BLaER1 treated with 17β-estradiol and CSF1 and Interleukin-3, amounts not matched to agents 10 nM and 100 nM (cell line): ENCODE measurements at regions not wholly inside any gene's neighbourhood (a gene's known extent, or its start where the extent isn't known, plus 50 kb on each side); places are given as distances from the start of the nearest gene placed in this dataset.
"Not testable (repeated sequence)": the region's sequence is repeated elsewhere in the genome, so short reads cannot be mapped to it uniquely, and the experiment has no call there.

Source experiments
- H3K27ac ChIP-seq, 11 experiments: shearing (Covaris generic); formaldehyde crosslinking; 2 replicates each; pipeline ENCODE4 v1.8.1; 2022
- H3K27me3 ChIP-seq, 11 experiments: shearing (Covaris generic); formaldehyde crosslinking; 2 replicates each; pipeline ENCODE4 v1.8.1; 2022
- H3K36me3 ChIP-seq, 11 experiments: shearing (Covaris generic); formaldehyde crosslinking; 2 replicates each; pipeline ENCODE4 v1.8.1; 2022
- H3K4me1 ChIP-seq, 10 experiments: shearing (Covaris generic); formaldehyde crosslinking; 2 replicates each; pipeline ENCODE4 v1.8.1; 2022
- H3K4me2 ChIP-seq, 11 experiments: shearing (Covaris generic); formaldehyde crosslinking; 2 replicates each; pipeline ENCODE4 v1.8.1; 2022
- H3K4me3 ChIP-seq, 10 experiments: shearing (Covaris generic); formaldehyde crosslinking; 2 replicates each; pipeline ENCODE4 v1.8.1; 2022
- H3K9ac ChIP-seq, 11 experiments: shearing (Covaris generic); formaldehyde crosslinking; 2 replicates each; pipeline ENCODE4 v1.8.1; 2022
- H3K9me3 ChIP-seq, 11 experiments: shearing (Covaris generic); formaldehyde crosslinking; replicated peaks in 1 of 11; 2 replicates each; pipeline ENCODE4 v1.8.1; 2022
- H4K20me1 ChIP-seq, 11 experiments: shearing (Covaris generic); formaldehyde crosslinking; 2 replicates each; pipeline ENCODE4 v1.8.1; 2022
- Cebpa-rat ChIP-seq, 11 experiments: shearing (Covaris generic); IDR thresholded peaks; 2 replicates each; pipeline ENCODE4 v1.8.1; 2022

DNA sequence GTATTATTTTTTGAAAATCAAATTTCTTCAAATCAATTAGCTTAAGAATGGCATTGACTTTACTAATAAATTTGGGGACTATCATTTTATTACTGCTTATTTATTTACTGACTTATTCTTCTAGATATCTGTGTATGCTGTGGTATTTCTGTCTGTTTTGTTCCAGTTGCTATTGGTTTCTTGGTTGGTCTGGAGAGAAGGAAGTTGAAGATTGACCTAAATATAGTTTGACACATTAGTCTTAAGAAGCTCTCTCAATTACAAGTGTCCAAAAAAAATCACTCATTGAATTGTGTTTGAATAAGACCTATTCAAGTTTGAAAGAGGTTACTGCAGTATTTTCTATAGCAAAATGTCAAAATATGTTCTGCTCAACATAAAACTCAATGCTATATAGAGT lies 153.3 kb upstream of the KYNU start:
- Histone ChIP-seq H3K4me3 (no peak overlapping the region), H3K9me3 (peaks cover 0 to 9% (median 7%) of the 10 kb centered on the region in 11 experiments; a peak in 7 of 22 replicates), H3K4me2 (no peak overlapping the region), H3K27me3 (no peaks in the 10 kb centered on the region), H3K36me3 (no peaks in the 10 kb centered on the region), H3K9ac (no peak overlapping the region), H3K4me1 (no peaks in the 10 kb centered on the region), H3K27ac (no peak overlapping the region), H4K20me1 (no peaks in the 10 kb centered on the region)
- TF ChIP-seq Cebpa-rat (IDR thresholded peaks at IDR 0.05): no peak

DNA sequence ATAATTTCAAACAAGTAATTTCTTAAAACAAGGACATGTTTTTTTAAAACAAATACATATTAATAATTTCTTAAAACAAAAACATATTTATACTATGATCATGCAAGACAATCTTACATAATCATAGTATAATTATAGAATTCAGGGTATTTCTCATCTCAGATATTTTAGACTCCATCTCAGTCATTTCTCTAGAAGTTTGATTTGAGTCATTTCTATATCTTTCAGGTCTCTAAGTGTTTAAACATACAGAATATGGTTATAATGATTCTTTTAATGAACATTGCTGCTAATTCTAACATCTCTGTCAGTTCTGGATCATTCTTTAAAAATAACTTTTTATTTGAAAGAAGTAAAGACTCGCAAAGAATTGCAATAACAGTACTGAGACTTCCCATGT lies 154.2 kb upstream of the KYNU start:
- Histone ChIP-seq H3K4me1 (no peaks in the 10 kb centered on the region), H3K27me3 (no peaks in the 10 kb centered on the region), H3K36me3 (no peaks in the 10 kb centered on the region), H3K9ac (no peak overlapping the region), H4K20me1 (no peaks in the 10 kb centered on the region), H3K4me2 (no peak overlapping the region), H3K9me3 (peaks cover 0 to 6% (median 2%) of the 10 kb centered on the region in 11 experiments; a peak in 7 of 22 replicates), H3K27ac (no peak overlapping the region), H3K4me3 (no peak overlapping the region)
- TF ChIP-seq Cebpa-rat (IDR thresholded peaks at IDR 0.05): no peak

DNA sequence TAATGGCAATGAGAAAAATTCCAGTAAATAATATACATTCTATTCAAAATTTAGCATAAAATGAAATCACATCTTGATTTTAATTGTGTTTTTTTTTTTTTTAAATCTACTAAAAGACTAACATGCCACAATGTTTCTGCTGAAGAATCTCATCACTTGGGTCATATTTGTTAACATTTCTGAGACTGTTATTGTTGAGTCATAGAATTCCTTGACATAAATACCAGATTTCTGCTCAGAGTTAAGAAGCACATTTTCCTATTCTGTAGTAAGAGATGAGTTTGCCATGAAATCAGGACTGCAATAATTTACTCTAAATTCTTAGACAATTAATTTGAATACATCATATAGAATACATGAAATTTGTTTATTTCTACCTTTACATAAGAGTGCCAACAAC lies 154.9 kb upstream of the KYNU start:
- no peaks in the 10 kb centered on the region for H3K27me3 ChIP-seq
- no peak for TF ChIP-seq Cebpa-rat (IDR thresholded peaks at IDR 0.05)
- H3K9me3 ChIP-seq: no peaks in the 10 kb centered on the region
- no peak overlapping the region for H3K4me2 ChIP-seq
- H3K9ac ChIP-seq: no peak overlapping the region
- H3K36me3 ChIP-seq: no peaks in the 10 kb centered on the region
- H3K4me3 ChIP-seq: no peak overlapping the region
- no peaks in the 10 kb centered on the region for H3K4me1 ChIP-seq
- no peaks in the 10 kb centered on the region for H4K20me1 ChIP-seq
- no peak overlapping the region for H3K27ac ChIP-seq

DNA sequence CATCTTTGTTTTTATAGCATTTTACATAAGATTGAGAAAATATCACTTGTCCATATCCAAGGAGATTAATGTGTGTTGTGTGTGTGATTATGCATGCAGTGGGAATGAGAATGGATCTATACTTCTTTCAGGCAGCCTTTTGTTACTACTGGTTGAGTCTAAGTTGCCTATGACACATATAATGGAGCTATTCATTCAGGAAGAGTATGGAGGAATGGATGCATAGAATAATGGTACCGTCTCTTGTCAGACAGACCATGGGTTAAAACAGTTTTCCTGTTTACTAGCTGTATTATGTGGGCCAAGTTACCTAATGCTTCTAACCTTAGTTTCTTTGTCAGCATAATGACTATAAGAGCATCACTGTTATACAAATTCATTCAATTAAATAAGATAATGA lies 155.4 kb upstream of the KYNU start:
- H3K9ac ChIP-seq: no peak overlapping the region
- TF ChIP-seq Cebpa-rat (IDR thresholded peaks at IDR 0.05): no peak
- no peaks in the 10 kb centered on the region for H4K20me1 ChIP-seq
- H3K36me3 ChIP-seq: no peaks in the 10 kb centered on the region
- H3K4me3 ChIP-seq: no peak overlapping the region
- no peak overlapping the region for H3K4me2 ChIP-seq
- no peaks in the 10 kb centered on the region for H3K9me3 ChIP-seq
- no peaks in the 10 kb centered on the region for H3K27me3 ChIP-seq
- no peak overlapping the region for H3K27ac ChIP-seq
- no peaks in the 10 kb centered on the region for H3K4me1 ChIP-seq

DNA sequence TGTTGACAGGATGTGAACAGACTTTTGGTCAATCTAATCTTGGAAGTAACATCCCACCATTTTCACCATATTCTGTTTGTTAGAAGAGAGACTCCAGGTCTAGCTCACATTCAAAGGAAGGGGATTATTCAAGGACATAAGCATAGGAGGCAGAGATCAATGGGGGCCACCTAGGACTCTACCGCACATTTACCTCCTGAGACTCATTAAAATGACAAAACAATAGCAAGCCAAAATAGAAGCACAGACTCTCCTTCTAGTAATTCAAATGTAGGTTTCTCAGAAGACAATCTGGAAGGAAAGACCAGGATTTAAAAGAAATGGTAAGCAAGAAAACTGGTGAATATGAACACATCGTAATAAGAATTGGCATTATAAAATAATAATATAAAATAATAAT lies 156.4 kb upstream of the KYNU start:
- Histone ChIP-seq H3K4me3 (no peak overlapping the region), H3K4me1 (no peaks in the 10 kb centered on the region), H4K20me1 (no peaks in the 10 kb centered on the region), H3K27me3 (no peaks in the 10 kb centered on the region), H3K36me3 (no peaks in the 10 kb centered on the region), H3K9me3 (no peaks in the 10 kb centered on the region), H3K4me2 (no peak overlapping the region), H3K9ac (no peak overlapping the region), H3K27ac (no peak overlapping the region)
- TF ChIP-seq Cebpa-rat (IDR thresholded peaks at IDR 0.05): no peak

DNA sequence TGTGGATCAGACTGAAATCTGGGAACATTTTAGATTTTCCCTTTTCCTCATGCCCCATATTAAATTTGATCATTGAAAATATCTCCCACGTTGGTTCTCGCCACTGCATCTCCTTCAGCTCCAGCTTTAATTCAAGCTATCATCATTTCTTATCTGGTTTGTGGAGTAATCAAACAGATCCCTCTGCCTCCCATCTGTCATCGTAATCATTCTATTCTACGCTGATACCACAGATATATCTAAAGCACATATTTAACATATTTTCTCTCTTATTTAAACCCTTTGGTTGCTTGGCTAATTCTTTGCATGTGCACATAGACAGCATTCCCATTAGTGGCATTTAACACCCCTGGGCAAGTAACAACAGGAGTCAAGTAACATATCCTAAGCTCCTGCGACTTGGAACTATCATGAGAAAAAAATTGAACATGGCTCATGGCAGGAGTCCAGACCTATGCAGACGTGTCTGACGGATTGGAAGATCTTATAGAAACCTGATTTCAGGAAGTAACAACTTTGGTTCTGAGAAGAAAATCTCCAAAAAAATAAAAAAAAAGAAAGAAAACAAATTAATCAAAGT lies 158.8 kb upstream of the KYNU start:
- H3K36me3 ChIP-seq: no peaks in the 10 kb centered on the region
- no peak overlapping the region for H3K9ac ChIP-seq
- no peaks in the 10 kb centered on the region for H4K20me1 ChIP-seq
- no peak for TF ChIP-seq Cebpa-rat (IDR thresholded peaks at IDR 0.05)
- no peaks in the 10 kb centered on the region for H3K4me1 ChIP-seq
- no peak overlapping the region for H3K4me2 ChIP-seq
- H3K4me3 ChIP-seq: no peak overlapping the region
- no peaks in the 10 kb centered on the region for H3K9me3 ChIP-seq
- no peak overlapping the region for H3K27ac ChIP-seq
- no peaks in the 10 kb centered on the region for H3K27me3 ChIP-seq

DNA sequence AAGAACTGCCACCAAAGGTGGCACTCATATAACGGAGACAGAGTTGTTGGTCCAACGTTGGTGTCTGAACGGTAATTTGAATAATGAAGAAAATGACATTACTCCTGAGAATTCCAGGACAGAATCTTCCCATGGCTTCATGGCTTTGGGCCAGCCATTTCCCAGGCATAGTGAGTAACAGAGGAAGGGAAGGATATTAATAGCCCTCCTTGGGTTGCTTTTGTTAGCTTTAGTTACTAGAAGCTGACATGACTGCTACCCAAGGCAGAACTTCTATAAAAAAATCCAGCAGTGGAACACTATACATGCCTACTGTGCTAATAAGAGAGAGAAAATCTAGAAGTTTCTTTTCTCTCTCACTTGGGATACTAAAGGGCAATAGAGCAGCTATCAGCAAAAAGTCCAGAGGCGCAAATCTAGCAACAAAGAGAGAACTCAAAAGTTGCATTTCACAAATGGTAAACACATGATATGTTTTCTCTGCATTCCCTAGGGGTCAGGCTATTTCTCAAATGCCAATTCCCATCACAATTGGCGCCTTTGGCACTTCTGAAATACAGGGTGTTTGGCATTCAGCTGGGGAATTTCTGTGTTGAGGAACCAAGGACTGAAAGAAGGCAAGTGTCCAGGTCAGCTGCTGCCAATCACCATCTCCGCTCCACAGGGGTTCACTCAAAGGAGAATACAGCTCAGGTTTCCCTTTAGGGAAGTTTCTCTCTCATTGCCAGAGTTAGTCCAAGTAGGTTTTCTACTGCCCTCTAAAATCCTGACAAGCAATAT lies 160.8 kb upstream of the KYNU start:
- no peaks in the 10 kb centered on the region for H3K4me1 ChIP-seq
- no peak overlapping the region for H3K27ac ChIP-seq
- no peak overlapping the region for H3K4me2 ChIP-seq
- TF ChIP-seq Cebpa-rat (IDR thresholded peaks at IDR 0.05): no peak
- H3K9me3 ChIP-seq: no peaks in the 10 kb centered on the region
- no peaks in the 10 kb centered on the region for H4K20me1 ChIP-seq
- no peak overlapping the region for H3K9ac ChIP-seq
- H3K4me3 ChIP-seq: no peak overlapping the region
- no peaks in the 10 kb centered on the region for H3K27me3 ChIP-seq
- no peaks in the 10 kb centered on the region for H3K36me3 ChIP-seq

DNA sequence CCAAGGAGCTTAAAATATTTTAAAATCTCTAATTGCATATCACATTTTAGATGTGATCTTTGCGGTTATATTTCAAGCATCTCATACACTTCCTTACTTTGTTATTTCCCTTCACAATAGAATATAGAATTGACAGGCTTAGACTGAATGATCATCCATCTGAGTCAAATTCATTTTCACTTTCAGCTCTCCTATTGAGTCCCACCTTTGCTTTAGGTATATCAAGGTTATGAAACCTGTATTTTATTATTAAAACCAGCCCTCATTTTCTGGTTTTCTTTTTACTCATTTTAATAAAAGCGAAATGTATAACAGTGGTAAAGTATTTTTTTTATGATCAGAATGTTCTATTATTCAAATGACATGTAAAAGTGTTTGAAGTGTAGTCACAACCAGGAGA lies 162.9 kb upstream of the KYNU start:
- Histone ChIP-seq H3K36me3 (no peaks in the 10 kb centered on the region), H3K4me1 (no peaks in the 10 kb centered on the region), H3K9me3 (no peaks in the 10 kb centered on the region), H3K27me3 (no peaks in the 10 kb centered on the region), H3K9ac (no peak overlapping the region), H3K4me3 (no peak overlapping the region), H3K27ac (no peak overlapping the region), H4K20me1 (no peaks in the 10 kb centered on the region), H3K4me2 (no peak overlapping the region)
- TF ChIP-seq Cebpa-rat (IDR thresholded peaks at IDR 0.05): no peak

DNA sequence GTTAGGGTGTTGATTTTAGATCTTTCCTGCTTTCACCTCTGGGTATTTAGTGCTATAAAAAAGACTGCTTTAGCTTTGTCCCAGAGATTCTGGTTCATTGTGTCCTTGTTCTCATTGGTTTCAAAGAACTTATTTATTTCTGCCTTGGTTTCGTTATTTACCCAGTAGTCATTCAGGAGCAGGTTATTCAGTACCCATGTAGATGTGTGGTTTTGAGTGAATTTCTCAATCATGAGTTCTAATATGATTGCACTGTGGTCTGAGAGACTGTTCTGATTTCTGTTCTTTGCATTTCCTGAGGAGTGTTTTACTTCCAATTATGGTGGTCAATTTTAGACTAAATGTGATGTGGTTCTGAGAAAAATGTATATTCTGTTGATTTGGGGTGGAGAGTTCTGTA lies 167.1 kb upstream of the KYNU start:
- Histone ChIP-seq H3K27ac (no peak overlapping the region), H3K36me3 (no peaks in the 10 kb centered on the region), H3K4me1 (no peaks in the 10 kb centered on the region), H4K20me1 (no peaks in the 10 kb centered on the region), H3K4me3 (no peak overlapping the region), H3K4me2 (no peak overlapping the region), H3K27me3 (no peaks in the 10 kb centered on the region), H3K9ac (no peak overlapping the region), H3K9me3 (no peaks in the 10 kb centered on the region; a peak in 1 of 22 replicates)
- TF ChIP-seq Cebpa-rat (IDR thresholded peaks at IDR 0.05): no peak

DNA sequence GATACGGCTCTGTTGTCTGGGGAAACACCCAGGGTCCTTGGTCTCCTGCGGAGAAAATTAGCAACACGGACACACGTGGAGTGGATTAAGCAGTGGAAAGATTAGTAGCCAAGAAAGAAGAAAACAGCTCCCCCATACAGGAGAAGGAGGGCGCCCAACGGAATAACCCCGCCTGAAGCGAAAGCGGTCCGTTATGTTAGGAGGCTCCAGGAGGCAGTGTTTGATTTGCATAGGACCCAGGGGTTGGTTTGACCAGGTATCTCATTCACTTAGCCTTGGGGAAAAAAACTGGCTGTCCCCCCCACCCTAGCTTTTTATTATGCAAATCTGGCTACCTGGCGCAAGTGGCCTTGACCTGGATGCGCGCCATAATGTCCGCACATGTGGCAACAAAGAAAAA lies 170.1 kb upstream of the KYNU start:
- no peaks in the 10 kb centered on the region for H3K36me3 ChIP-seq
- H3K4me2 ChIP-seq: no peak overlapping the region
- no peaks in the 10 kb centered on the region for H4K20me1 ChIP-seq
- TF ChIP-seq Cebpa-rat (IDR thresholded peaks at IDR 0.05): no peak
- H3K27ac ChIP-seq: no peak overlapping the region
- no peaks in the 10 kb centered on the region for H3K4me1 ChIP-seq
- H3K9ac ChIP-seq: no peak overlapping the region
- no peaks in the 10 kb centered on the region for H3K27me3 ChIP-seq
- H3K9me3 ChIP-seq: no peaks in the 10 kb centered on the region; a peak in 1 of 22 replicates
- H3K4me3 ChIP-seq: no peak overlapping the region

DNA sequence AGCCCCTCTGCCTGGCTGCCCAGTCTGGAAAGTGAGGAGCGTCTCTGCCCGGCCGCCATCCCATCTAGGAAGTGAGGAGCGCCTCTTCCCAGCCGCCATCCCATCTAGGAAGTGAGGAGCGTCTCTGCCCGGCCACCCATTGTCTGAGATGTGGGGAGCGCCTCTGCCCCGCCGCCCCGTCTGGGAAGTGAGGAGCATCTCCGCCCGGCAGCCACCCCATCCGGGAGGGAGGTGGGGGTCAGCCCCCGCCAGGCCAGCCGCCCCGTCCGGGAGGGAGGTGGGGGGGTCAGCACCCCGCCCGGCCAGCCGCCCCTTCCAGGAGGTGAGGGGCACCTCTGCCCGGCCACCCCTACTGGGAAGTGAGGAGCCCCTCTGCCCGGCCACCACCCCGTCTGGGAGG lies 175.1 kb upstream of the KYNU start:
- H3K4me3 ChIP-seq, H3K4me2 ChIP-seq, H3K4me1 ChIP-seq, H3K27ac ChIP-seq, H3K9me3 ChIP-seq, H3K9ac ChIP-seq, H3K27me3 ChIP-seq, H3K36me3 ChIP-seq, H4K20me1 ChIP-seq: not testable (repeated sequence)

DNA sequence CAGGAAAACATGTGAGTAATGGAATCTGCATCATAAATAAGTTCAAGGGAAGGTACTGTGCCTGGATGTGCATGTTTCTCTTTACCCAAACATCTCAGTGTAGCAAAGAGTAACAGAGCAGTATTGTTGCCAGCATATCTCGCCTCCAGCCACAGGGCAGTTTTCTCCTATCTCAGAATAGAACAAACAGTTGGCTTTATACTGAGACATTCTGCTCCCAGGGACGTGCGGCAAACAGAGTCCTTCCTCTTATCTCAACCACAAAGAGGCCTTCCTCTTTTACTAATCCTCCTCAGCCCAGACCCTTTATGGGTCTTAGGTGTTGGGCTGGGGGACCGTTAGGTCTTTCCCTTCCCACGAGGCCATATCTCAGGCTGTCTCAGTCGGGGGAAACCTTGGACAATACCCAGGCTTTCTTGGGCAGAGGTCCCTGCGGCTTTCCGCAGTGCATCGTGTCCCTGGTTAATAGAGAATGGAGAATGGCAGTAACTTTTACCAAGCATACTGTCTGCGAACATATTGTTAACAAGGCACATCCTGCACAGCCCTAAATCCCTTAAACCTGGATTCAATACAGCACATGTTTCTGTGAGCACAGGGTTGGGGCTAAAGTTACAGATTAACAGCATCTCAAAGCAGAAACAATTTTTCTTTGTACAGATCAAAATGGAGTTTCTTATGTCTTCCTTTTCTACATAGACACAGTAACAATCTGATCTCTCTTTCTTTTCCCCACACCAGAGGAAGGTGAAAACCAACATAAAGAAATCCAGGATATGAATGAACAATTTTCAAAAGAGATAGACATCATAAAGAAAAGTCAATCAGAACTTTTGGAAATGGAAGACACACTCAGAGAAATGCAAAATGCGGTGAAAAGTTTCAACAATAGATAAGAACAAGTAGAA lies 181.9 kb upstream of the KYNU start:
- H3K27me3 ChIP-seq, H3K36me3 ChIP-seq, H3K27ac ChIP-seq, H4K20me1 ChIP-seq, H3K9ac ChIP-seq, H3K9me3 ChIP-seq, H3K4me3 ChIP-seq: not testable (repeated sequence)
- peaks cover 7 to 30% (median 14%) of the 10 kb centered on the region in 10 experiments for H3K4me1 ChIP-seq
- H3K4me2 ChIP-seq: peak overlapping the region; percentile 27 to 82 (median 60); a peak in 21 of 22 replicates
